ENCODE measurements at regions not wholly inside any gene's neighbourhood (a gene's known extent, or its start where the extent isn't known, plus 50 kb on each side); places are given as distances from the start of the nearest gene placed in this dataset.

GRCh38 chr10:83555264-83555663, 584.0 kb upstream of the GHITM start:
- no peak for TF ChIP-seq CTCF (IDR thresholded peaks at IDR 0.05)

- no peak for TF ChIP-seq CTCF (IDR thresholded peaks at IDR 0.05)
Observed at GRCh38 chr10:83562381-83562780, 576.9 kb upstream of the GHITM start.

GRCh38 chr10:83564889-83565588, 574.3 kb upstream of the GHITM start:
- no peak for TF ChIP-seq CTCF (IDR thresholded peaks at IDR 0.05)

- TF ChIP-seq CTCF (IDR thresholded peaks at IDR 0.05) = no peak
Observed at GRCh38 chr10:83572036-83572435, 567.3 kb upstream of the GHITM start.

GRCh38 chr10:83574770-83575169, 564.5 kb upstream of the GHITM start:
- no peak for TF ChIP-seq CTCF (IDR thresholded peaks at IDR 0.05)

- TF ChIP-seq CTCF (IDR thresholded peaks at IDR 0.05) = no peak
Observed at GRCh38 chr10:83577421-83577820, 561.9 kb upstream of the GHITM start.

GRCh38 chr10:83580373-83581012, 558.8 kb upstream of the GHITM start:
- TF ChIP-seq CTCF (IDR thresholded peaks at IDR 0.05) = no peak
